SJCRH30 (cell line): ENCODE measurements at regions not wholly inside any gene's neighbourhood (a gene's known extent, or its start where the extent isn't known, plus 50 kb on each side); places are given as distances from the start of the nearest gene placed in this dataset.
A peak's percentile ranks its signal among the peaks of the same experiment; 100 is the strongest.
"Not testable (repeated sequence)": the region's sequence is repeated elsewhere in the genome, so short reads cannot be mapped to it uniquely, and the experiment has no call there.

Experiments
- DNase-seq, 2 experiments: peaks; one replicate each; pipeline ENCODE4 v3.0.0-alpha.2; 2015 to 2020
- H3K27ac ChIP-seq: fragments of 250-450 bp; sonication (Bioruptor Pico); 2 replicates; pipeline ENCODE4 v1.5.1; 2020; ENCODE audit warnings: mild to moderate bottlenecking, moderate library complexity
- H3K27me3 ChIP-seq: fragments of 250-450 bp; sonication (Bioruptor Pico); 2 replicates; pipeline ENCODE4 v1.5.1; 2020; ENCODE audit warnings: mild to moderate bottlenecking, moderate library complexity
- H3K36me3 ChIP-seq: fragments of 250-450 bp; sonication (Bioruptor Pico); 2 replicates; pipeline ENCODE4 v1.5.1; 2020; ENCODE audit warnings: mild to moderate bottlenecking, moderate library complexity
- H3K4me1 ChIP-seq: fragments of 250-450 bp; sonication (Bioruptor Pico); 2 replicates; pipeline ENCODE4 v1.5.1; 2020; ENCODE audit warnings: mild to moderate bottlenecking, moderate library complexity
- H3K4me3 ChIP-seq: fragments of 250-450 bp; sonication (Bioruptor Pico); 2 replicates; pipeline ENCODE4 v1.5.1; 2020; ENCODE audit warnings: mild to moderate bottlenecking, moderate library complexity
- H3K9me3 ChIP-seq: fragments of 250-450 bp; sonication (Bioruptor Pico); replicated peaks from 2 replicates; pipeline ENCODE4 v1.5.1; 2020; ENCODE audit warnings: mild to moderate bottlenecking, moderate library complexity

GRCh38 chr3:80994767-80995166 is 766.7 kb downstream of the GBE1 start:
- Histone ChIP-seq H3K4me3 (no peak overlapping the region), H3K27me3 (no peaks in the 10 kb centered on the region), H3K27ac (no peak overlapping the region), H3K36me3 (no peaks in the 10 kb centered on the region), H3K9me3 (no peaks in the 10 kb centered on the region), H3K4me1 (no peaks in the 10 kb centered on the region)
- DNase-seq = no peak

- no peaks in the 10 kb centered on the region for H3K36me3 ChIP-seq
- H3K9me3 ChIP-seq = no peaks in the 10 kb centered on the region
- no peak overlapping the region for H3K27ac ChIP-seq
- no peak for DNase-seq
- no peak overlapping the region for H3K4me3 ChIP-seq
- H3K4me1 ChIP-seq = no peaks in the 10 kb centered on the region
- H3K27me3 ChIP-seq = no peaks in the 10 kb centered on the region
Measured at GRCh38 chr3:80994085-80994665, 767.3 kb downstream of the GBE1 start.

- H3K27me3 ChIP-seq = no peaks in the 10 kb centered on the region
- H3K4me3 ChIP-seq = no peak overlapping the region
- H3K27ac ChIP-seq = no peak overlapping the region
- no peaks in the 10 kb centered on the region for H3K9me3 ChIP-seq
- H3K4me1 ChIP-seq = no peaks in the 10 kb centered on the region
- DNase-seq = no peak
- H3K36me3 ChIP-seq = no peaks in the 10 kb centered on the region
Measured at GRCh38 chr3:80993241-80993945, 768.1 kb downstream of the GBE1 start.

- H3K27me3 ChIP-seq = no peaks in the 10 kb centered on the region
- H3K4me3 ChIP-seq = no peak overlapping the region
- H3K4me1 ChIP-seq = no peaks in the 10 kb centered on the region
- no peak overlapping the region for H3K27ac ChIP-seq
- H3K9me3 ChIP-seq = no peaks in the 10 kb centered on the region
- no peak for DNase-seq
- H3K36me3 ChIP-seq = no peaks in the 10 kb centered on the region
Measured at GRCh38 chr3:80983753-80984152, 777.7 kb downstream of the GBE1 start.

GRCh38 chr3:80978216-80978969 is 783.1 kb downstream of the GBE1 start:
- Histone ChIP-seq H3K4me3 (no peak overlapping the region), H3K9me3 (no peaks in the 10 kb centered on the region), H3K4me1 (no peaks in the 10 kb centered on the region), H3K36me3 (no peaks in the 10 kb centered on the region), H3K27me3 (no peaks in the 10 kb centered on the region), H3K27ac (no peak overlapping the region)
- DNase-seq = no peak

GRCh38 chr3:80970292-80970691 is 791.2 kb downstream of the GBE1 start:
- Histone ChIP-seq H3K9me3 (no peaks in the 10 kb centered on the region), H3K4me3 (no peak overlapping the region), H3K4me1 (no peaks in the 10 kb centered on the region), H3K36me3 (no peaks in the 10 kb centered on the region), H3K27me3 (no peaks in the 10 kb centered on the region), H3K27ac (no peak overlapping the region)
- DNase-seq = no peak

- DNase-seq = no peak
- Histone ChIP-seq H3K4me1 (no peaks in the 10 kb centered on the region), H3K36me3 (no peaks in the 10 kb centered on the region), H3K9me3 (no peaks in the 10 kb centered on the region), H3K27me3 (no peaks in the 10 kb centered on the region), H3K4me3 (no peak overlapping the region), H3K27ac (no peak overlapping the region)
Measured at GRCh38 chr3:80929576-80929975, 831.9 kb downstream of the GBE1 start.

- Histone ChIP-seq H3K27me3 (no peaks in the 10 kb centered on the region), H3K9me3 (no peaks in the 10 kb centered on the region), H3K27ac (no peak overlapping the region), H3K36me3 (no peaks in the 10 kb centered on the region), H3K4me3 (no peak overlapping the region), H3K4me1 (no peaks in the 10 kb centered on the region)
- DNase-seq = no peak
Measured at GRCh38 chr3:80914854-80915253, 846.6 kb downstream of the GBE1 start.

- H3K36me3 ChIP-seq = no peaks in the 10 kb centered on the region
- H3K9me3 ChIP-seq = no peaks in the 10 kb centered on the region
- no peaks in the 10 kb centered on the region for H3K4me1 ChIP-seq
- DNase-seq = no peak
- no peak overlapping the region for H3K4me3 ChIP-seq
- H3K27me3 ChIP-seq = no peaks in the 10 kb centered on the region
- H3K27ac ChIP-seq = no peak overlapping the region
Measured at GRCh38 chr3:80898211-80898610, 863.2 kb downstream of the GBE1 start.

- not testable (repeated sequence) for H3K9me3 ChIP-seq, DNase-seq, H3K27ac ChIP-seq, H3K4me3 ChIP-seq, H3K4me1 ChIP-seq, H3K27me3 ChIP-seq, H3K36me3 ChIP-seq
Measured at GRCh38 chr3:80897005-80897404, 864.4 kb downstream of the GBE1 start.

GRCh38 chr3:80890571-80890970 is 870.9 kb downstream of the GBE1 start:
- Histone ChIP-seq H3K27me3 (no peaks in the 10 kb centered on the region), H3K36me3 (no peaks in the 10 kb centered on the region), H3K27ac (no peak overlapping the region), H3K4me3 (no peak overlapping the region), H3K4me1 (no peaks in the 10 kb centered on the region), H3K9me3 (no peaks in the 10 kb centered on the region)
- DNase-seq = no peak

- DNase-seq = no peak
- no peaks in the 10 kb centered on the region for H3K27me3 ChIP-seq
- H3K27ac ChIP-seq = no peak overlapping the region
- H3K9me3 ChIP-seq = no peaks in the 10 kb centered on the region
- H3K4me3 ChIP-seq = no peak overlapping the region
- H3K36me3 ChIP-seq = no peaks in the 10 kb centered on the region
- H3K4me1 ChIP-seq = no peaks in the 10 kb centered on the region
Measured at GRCh38 chr3:80889535-80889934, 871.9 kb downstream of the GBE1 start.

- Histone ChIP-seq H3K36me3 (no peaks in the 10 kb centered on the region), H3K9me3 (no peaks in the 10 kb centered on the region), H3K27me3 (no peaks in the 10 kb centered on the region), H3K4me1 (no peaks in the 10 kb centered on the region), H3K27ac (no peak overlapping the region), H3K4me3 (no peak overlapping the region)
- peak; percentile 28 to 40 for DNase-seq
Measured at GRCh38 chr3:80870476-80871041, 890.9 kb downstream of the GBE1 start.

GRCh38 chr3:80855482-80855881 is 906.0 kb downstream of the GBE1 start:
- H3K36me3 ChIP-seq = no peaks in the 10 kb centered on the region
- no peak overlapping the region for H3K4me3 ChIP-seq
- no peak overlapping the region for H3K27ac ChIP-seq
- no peaks in the 10 kb centered on the region for H3K9me3 ChIP-seq
- DNase-seq = no peak
- no peaks in the 10 kb centered on the region for H3K27me3 ChIP-seq
- H3K4me1 ChIP-seq = no peaks in the 10 kb centered on the region

- no peak overlapping the region for H3K4me3 ChIP-seq
Measured at GRCh38 chr3:80836395-80836794, 925.0 kb downstream of the GBE1 start.

More at GRCh38 chr3:80836395-80836794, 925.0 kb downstream of the GBE1 start:
- H3K36me3 ChIP-seq = no peaks in the 10 kb centered on the region
- H3K9me3 ChIP-seq = no peaks in the 10 kb centered on the region
- no peak overlapping the region for H3K27ac ChIP-seq
- H3K4me1 ChIP-seq = no peaks in the 10 kb centered on the region
- no peaks in the 10 kb centered on the region for H3K27me3 ChIP-seq
- no peak for DNase-seq
